ENCODE measurements at regions not wholly inside any gene's neighbourhood (a gene's known extent, or its start where the extent isn't known, plus 50 kb on each side); places are given as distances from the start of the nearest gene placed in this dataset.

DNA sequence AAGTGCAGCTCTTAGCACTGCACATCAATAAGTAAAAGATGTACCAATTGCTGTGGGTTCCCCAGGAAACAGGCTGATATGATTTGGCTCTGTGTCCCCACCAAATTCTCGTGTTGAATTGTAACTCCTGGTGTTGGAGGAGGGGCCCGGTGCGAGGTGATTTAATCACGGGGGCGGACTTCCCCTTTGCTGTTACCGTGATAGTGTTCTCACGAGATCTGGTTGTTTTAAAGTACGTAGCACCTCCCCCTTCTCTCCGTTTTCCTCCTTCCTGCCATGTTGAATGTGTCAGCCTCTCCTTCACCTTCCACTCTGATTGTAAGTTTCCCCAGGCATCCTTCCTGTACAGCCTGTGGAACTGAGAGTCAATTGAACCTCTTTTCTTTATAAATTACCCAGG is 93.2 kb upstream of the ACTBL2 start:
- Histone ChIP-seq H3K4me1 (ENCODE audit: control insufficient read depth, insufficient read depth, low read length) (no peaks in the 10 kb centered on the region), H3K9ac (ENCODE audit: low read length) (no peak overlapping the region), H3K4me3 (ENCODE audit: low read length) (no peak overlapping the region), H3K27me3 (ENCODE audit: control insufficient read depth, insufficient read depth, low read length) (no peaks in the 10 kb centered on the region), H3K36me3 (ENCODE audit: control insufficient read depth, insufficient read depth, low read length) (no peaks in the 10 kb centered on the region), H3K27ac (ENCODE audit: low read depth, low read length) (no peak overlapping the region)

DNA sequence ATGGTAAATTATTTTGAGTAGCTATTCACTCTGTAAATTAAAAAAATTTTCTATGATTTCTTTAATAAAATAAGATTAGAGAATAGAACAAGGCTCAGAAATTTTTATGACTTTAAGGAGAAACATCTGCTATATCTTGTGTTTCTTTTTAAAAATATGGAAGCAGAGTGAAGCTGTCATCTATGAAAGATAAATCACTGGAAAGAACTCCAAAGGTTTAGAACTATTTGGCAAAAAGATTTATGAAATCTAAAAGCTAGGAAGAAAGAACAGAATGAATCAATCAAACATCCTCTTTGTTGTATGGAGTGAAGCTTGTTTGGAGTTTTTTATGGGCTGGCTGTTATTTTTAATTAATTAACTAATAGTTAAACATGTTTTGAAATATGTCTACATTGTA is 89.8 kb upstream of the ACTBL2 start:
- Histone ChIP-seq H3K36me3 (ENCODE audit: control insufficient read depth, insufficient read depth, low read length) (no peaks in the 10 kb centered on the region), H3K4me3 (ENCODE audit: low read length) (no peak overlapping the region), H3K27ac (ENCODE audit: low read depth, low read length) (no peak overlapping the region), H3K9ac (ENCODE audit: low read length) (no peak overlapping the region), H3K27me3 (ENCODE audit: control insufficient read depth, insufficient read depth, low read length) (no peaks in the 10 kb centered on the region), H3K4me1 (ENCODE audit: control insufficient read depth, insufficient read depth, low read length) (no peaks in the 10 kb centered on the region)

DNA sequence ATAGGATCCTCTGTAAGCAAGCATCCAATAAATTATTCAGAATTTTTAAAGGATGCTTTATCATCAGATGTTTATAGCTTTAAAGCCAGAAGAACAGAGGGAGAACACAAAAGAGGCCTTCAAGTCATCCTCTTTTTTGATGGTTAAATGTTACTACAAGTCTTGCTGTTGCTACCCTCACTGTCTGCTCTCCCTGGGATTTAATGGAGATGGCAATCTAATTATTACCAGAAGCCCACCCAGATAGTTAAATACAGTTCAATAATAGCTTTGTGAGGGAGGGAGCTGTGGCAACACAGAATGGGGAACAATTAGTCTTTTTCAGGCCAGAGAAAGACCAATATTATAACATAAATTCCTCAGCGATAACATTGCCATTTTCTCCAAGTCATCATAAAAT is 87.0 kb upstream of the ACTBL2 start:
- H3K4me3 ChIP-seq (ENCODE audit: low read length), result no peak overlapping the region
- no peaks in the 10 kb centered on the region for H3K36me3 ChIP-seq (ENCODE audit: control insufficient read depth, insufficient read depth, low read length)
- no peak overlapping the region for H3K27ac ChIP-seq (ENCODE audit: low read depth, low read length)
- H3K4me1 ChIP-seq (ENCODE audit: control insufficient read depth, insufficient read depth, low read length), result no peaks in the 10 kb centered on the region
- no peaks in the 10 kb centered on the region for H3K27me3 ChIP-seq (ENCODE audit: control insufficient read depth, insufficient read depth, low read length)
- H3K9ac ChIP-seq (ENCODE audit: low read length), result no peak overlapping the region

DNA sequence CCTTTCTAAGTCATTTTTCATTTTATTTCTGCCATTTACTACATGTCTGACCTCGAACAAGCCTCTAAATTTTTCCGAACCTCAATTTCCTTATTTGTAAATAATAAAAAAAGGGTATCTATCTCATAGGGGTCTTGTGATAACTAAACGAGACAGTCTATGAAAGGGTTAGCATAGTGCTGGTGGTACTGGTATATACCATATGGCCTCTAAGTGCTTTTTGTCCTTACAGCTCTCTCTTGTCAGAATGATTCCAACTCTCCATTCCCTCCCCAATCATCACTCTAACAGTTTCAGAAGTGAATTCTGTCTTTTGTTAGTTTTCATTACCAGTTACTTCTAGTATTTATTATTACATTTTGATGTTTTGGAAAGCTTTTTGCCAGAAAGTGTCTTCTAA is 85.5 kb upstream of the ACTBL2 start:
- Histone ChIP-seq H3K4me3 (ENCODE audit: low read length) (no peak overlapping the region), H3K9ac (ENCODE audit: low read length) (no peak overlapping the region), H3K4me1 (ENCODE audit: control insufficient read depth, insufficient read depth, low read length) (no peaks in the 10 kb centered on the region), H3K27ac (ENCODE audit: low read depth, low read length) (no peak overlapping the region), H3K27me3 (ENCODE audit: control insufficient read depth, insufficient read depth, low read length) (no peaks in the 10 kb centered on the region), H3K36me3 (ENCODE audit: control insufficient read depth, insufficient read depth, low read length) (no peaks in the 10 kb centered on the region)

DNA sequence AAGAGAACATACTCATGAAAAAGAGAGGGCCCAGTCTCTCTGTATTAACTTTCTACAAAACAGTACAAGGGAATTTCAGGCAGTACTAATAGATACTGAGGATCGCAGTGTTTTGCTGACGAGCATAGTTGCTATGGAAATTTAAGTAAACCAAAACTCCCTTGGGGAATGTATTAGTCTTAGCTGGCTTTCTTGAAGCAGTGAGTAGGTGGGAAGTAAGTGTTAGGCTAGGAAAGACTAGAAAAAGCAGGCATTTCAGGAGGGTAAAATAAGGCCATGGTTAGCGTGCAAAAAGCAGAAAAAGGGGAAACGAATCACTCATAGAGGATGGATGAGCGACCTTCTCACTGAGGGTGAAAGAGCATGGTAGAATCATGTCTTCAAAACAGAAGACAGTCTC is 84.3 kb upstream of the ACTBL2 start:
- Histone ChIP-seq H3K27me3 (ENCODE audit: control insufficient read depth, insufficient read depth, low read length) (no peaks in the 10 kb centered on the region), H3K9ac (ENCODE audit: low read length) (no peak overlapping the region), H3K4me1 (ENCODE audit: control insufficient read depth, insufficient read depth, low read length) (no peaks in the 10 kb centered on the region), H3K27ac (ENCODE audit: low read depth, low read length) (no peak overlapping the region), H3K4me3 (ENCODE audit: low read length) (no peak overlapping the region), H3K36me3 (ENCODE audit: control insufficient read depth, insufficient read depth, low read length) (no peaks in the 10 kb centered on the region)

DNA sequence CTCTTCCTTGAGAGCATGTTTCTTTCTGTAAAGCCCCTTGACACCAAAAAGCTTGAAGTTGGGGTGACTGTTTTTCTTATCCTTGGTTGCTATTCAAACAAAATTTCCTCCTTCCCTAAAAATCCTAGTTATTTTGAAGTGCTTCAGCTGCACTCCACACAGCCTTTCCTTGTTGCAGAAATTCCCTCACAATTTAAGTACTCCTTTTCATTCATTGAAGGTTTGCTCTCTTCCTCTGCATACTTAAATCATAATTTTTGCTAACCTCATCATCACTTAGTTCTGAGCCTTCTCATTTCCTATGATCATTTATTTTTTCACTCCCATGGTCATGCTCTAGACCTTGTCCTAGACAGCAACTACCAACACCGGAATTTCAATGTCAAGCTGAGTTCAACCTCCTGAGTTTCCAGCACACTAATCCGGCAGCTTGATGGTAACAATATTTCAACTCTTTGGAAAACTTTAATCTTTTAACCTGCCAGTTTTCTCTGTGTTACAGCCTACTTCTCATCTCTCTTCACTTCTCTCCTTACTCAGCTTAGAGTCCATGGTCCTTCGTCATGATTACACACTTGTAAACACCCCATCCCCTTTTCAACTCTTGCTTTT is 78.7 kb upstream of the ACTBL2 start:
- H3K27ac ChIP-seq (ENCODE audit: low read depth, low read length), result no peak overlapping the region
- H3K4me1 ChIP-seq (ENCODE audit: control insufficient read depth, insufficient read depth, low read length), result no peaks in the 10 kb centered on the region
- H3K36me3 ChIP-seq (ENCODE audit: control insufficient read depth, insufficient read depth, low read length), result no peaks in the 10 kb centered on the region
- H3K27me3 ChIP-seq (ENCODE audit: control insufficient read depth, insufficient read depth, low read length), result no peaks in the 10 kb centered on the region
- no peak overlapping the region for H3K9ac ChIP-seq (ENCODE audit: low read length)
- no peak overlapping the region for H3K4me3 ChIP-seq (ENCODE audit: low read length)

DNA sequence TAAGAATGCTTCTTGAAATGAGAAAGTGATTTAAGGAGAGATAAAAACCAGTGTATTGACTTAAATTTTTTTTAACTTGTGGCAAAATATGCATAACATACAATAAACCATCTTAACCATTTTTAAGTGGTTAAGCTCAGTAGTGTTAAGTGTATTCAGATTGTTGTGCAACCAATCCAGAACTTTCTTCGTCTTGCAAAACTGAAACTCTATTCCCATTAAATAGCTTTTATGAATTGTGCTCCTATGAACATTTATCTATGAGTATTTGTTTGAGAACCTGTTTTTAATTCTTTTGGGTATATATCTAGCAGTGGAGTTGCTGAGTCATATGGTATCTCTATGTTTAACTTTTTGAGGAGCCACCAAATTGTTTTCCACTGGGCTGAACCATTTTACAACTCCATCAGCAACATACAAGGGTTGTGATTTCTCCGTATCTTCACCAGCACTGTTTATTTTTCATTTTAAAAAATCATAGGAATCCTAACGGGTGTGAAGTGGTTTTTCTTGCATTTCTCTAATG is 76.6 kb upstream of the ACTBL2 start:
- Histone ChIP-seq H3K36me3 (ENCODE audit: control insufficient read depth, insufficient read depth, low read length) (no peaks in the 10 kb centered on the region), H3K9ac (ENCODE audit: low read length) (no peak overlapping the region)

DNA sequence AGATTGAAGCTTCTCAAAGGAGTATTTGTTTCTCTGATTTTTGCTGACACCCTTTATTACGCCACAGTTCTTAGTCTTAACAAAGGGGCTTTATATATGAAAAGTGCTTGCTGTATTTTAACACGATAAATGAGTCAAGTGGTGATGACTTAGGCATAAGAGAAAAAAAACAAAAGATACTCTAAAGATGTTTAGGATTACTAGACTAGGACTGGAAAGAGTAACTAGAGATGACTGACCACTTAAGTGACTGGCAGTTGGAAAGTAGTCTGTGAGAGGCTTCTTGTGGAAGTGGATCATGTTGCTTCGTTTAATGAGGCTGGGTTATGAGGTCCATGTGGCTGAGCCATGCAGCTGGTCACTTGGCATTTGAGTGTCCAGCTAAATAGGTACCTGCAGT is 69.4 kb upstream of the ACTBL2 start:
- Histone ChIP-seq H3K27me3 (ENCODE audit: control insufficient read depth, insufficient read depth, low read length) (no peaks in the 10 kb centered on the region), H3K9ac (ENCODE audit: low read length) (no peak overlapping the region), H3K4me1 (ENCODE audit: control insufficient read depth, insufficient read depth, low read length) (no peaks in the 10 kb centered on the region), H3K4me3 (ENCODE audit: low read length) (no peak overlapping the region), H3K27ac (ENCODE audit: low read depth, low read length) (no peak overlapping the region), H3K36me3 (ENCODE audit: control insufficient read depth, insufficient read depth, low read length) (no peaks in the 10 kb centered on the region)

More for the DNA sequence above, 76.6 kb upstream of the ACTBL2 start:
- Histone ChIP-seq H3K4me3 (ENCODE audit: low read length) (no peak overlapping the region), H3K27me3 (ENCODE audit: control insufficient read depth, insufficient read depth, low read length) (no peaks in the 10 kb centered on the region), H3K27ac (ENCODE audit: low read depth, low read length) (no peak overlapping the region), H3K4me1 (ENCODE audit: control insufficient read depth, insufficient read depth, low read length) (no peaks in the 10 kb centered on the region)

DNA sequence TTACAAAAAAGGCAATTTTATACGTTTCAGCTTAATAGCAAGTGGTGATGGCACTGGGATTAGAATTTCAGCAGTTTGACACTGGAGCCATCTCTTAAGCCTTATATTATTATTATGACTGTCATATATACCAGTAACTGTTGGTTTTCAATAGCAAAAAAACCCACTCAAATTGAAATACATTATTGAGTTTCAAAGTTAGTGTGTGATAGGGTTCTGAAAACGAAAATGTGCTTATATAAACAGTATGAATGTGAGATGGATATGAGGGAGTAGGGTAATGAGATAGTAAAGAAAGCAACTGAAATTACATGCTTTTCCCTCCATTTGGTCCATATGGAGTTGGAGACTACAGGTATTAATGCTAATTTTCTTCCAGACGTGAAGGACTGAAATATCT is 68.6 kb upstream of the ACTBL2 start:
- H3K4me1 ChIP-seq (ENCODE audit: control insufficient read depth, insufficient read depth, low read length), result no peaks in the 10 kb centered on the region
- H3K4me3 ChIP-seq (ENCODE audit: low read length), result no peak overlapping the region
- H3K36me3 ChIP-seq (ENCODE audit: control insufficient read depth, insufficient read depth, low read length), result no peaks in the 10 kb centered on the region
- no peak overlapping the region for H3K27ac ChIP-seq (ENCODE audit: low read depth, low read length)
- H3K9ac ChIP-seq (ENCODE audit: low read length), result no peak overlapping the region
- no peaks in the 10 kb centered on the region for H3K27me3 ChIP-seq (ENCODE audit: control insufficient read depth, insufficient read depth, low read length)

DNA sequence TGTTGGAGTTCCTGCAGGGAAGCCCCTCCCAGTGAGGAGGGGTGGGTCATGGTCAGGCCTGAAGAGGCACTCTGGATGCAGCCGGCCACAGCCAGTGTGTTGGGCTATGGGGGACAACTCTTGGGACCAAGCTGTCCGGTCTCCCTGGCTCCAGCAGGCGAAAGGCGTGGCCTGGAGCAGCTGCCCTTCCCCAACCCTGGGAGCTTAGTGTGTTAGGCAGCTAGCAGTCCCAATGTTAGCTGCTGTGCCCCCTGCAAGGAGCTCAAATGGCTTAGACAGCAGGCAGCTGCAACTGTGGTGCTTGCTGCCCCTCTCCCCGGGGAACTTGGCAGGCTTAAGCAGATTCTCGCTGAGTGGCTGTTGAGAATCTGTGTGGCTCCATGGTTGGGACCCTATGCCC is 67.5 kb upstream of the ACTBL2 start:
- Histone ChIP-seq H3K27me3 (ENCODE audit: control insufficient read depth, insufficient read depth, low read length) (no peaks in the 10 kb centered on the region), H3K4me1 (ENCODE audit: control insufficient read depth, insufficient read depth, low read length) (no peaks in the 10 kb centered on the region), H3K36me3 (ENCODE audit: control insufficient read depth, insufficient read depth, low read length) (no peaks in the 10 kb centered on the region), H3K27ac (ENCODE audit: low read depth, low read length) (no peak overlapping the region), H3K9ac (ENCODE audit: low read length) (no peak overlapping the region), H3K4me3 (ENCODE audit: low read length) (no peak overlapping the region)

DNA sequence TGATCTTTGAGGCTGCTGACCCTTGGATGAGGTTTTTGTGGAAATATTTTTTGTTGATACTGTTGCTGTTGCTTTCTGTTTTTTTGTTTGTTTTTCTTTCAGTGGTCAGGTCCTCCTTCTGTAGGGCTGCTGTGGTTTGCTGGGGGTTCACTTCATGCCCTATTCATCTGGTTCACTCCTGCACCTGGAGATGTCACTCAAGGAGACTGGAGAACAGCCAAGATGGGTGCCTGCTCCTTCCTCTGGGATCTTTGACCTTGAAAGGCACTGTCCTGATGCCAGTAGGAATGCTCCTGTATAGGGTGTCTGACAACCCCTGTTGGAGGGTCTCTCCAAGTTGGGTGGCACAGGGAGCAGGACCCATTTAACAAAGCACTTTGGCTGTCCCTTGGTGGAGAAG is 67.0 kb upstream of the ACTBL2 start:
- Histone ChIP-seq H3K4me3 (ENCODE audit: low read length) (no peak overlapping the region), H3K36me3 (ENCODE audit: control insufficient read depth, insufficient read depth, low read length) (no peaks in the 10 kb centered on the region), H3K4me1 (ENCODE audit: control insufficient read depth, insufficient read depth, low read length) (no peaks in the 10 kb centered on the region), H3K9ac (ENCODE audit: low read length) (no peak overlapping the region), H3K27ac (ENCODE audit: low read depth, low read length) (no peak overlapping the region), H3K27me3 (ENCODE audit: control insufficient read depth, insufficient read depth, low read length) (no peaks in the 10 kb centered on the region)

DNA sequence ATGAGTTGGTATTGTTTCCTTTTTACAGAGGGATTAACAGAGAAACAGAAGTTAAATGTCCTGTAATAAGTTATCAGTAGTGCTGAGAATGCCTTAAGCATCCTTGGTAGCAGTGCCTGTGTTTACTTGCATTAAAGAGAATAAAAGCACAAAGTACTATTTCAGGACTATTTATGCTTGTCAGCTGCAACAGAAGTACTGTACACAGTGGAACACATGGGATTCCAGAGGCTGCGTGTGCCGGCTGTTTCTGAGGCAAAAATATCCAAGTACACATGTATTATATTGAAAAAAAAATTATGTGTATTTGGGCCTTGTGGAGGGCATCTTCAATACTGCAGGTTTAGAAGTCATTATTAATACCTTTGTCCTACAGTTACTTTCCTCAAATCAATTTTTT is 58.2 kb upstream of the ACTBL2 start:
- H3K27me3 ChIP-seq (ENCODE audit: control insufficient read depth, insufficient read depth, low read length), result no peaks in the 10 kb centered on the region
- H3K9ac ChIP-seq (ENCODE audit: low read length), result no peak overlapping the region
- H3K27ac ChIP-seq (ENCODE audit: low read depth, low read length), result no peak overlapping the region
- H3K36me3 ChIP-seq (ENCODE audit: control insufficient read depth, insufficient read depth, low read length), result no peaks in the 10 kb centered on the region
- H3K4me3 ChIP-seq (ENCODE audit: low read length), result no peak overlapping the region
- no peaks in the 10 kb centered on the region for H3K4me1 ChIP-seq (ENCODE audit: control insufficient read depth, insufficient read depth, low read length)

DNA sequence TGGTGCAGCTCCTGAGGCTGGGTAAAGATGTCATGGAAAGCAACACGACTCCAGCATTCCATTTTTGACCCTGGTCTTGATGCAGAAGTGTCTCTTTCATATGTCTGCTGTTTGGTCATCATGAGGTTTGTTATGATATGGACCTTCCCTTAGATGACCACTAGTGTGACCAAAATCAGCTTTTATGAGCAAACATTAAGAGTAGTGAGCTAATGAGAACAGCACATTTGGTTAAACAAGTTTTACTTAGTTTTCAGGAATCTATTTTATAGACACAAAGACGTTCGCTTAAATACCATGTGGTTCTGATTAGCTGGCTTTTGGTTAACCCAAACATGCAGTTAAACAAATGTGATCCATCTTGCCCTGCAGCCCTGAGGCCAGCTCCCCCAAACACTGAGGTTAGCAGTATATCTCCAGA is 56.7 kb upstream of the ACTBL2 start:
- no peak overlapping the region for H3K9ac ChIP-seq (ENCODE audit: low read length)
- H3K4me1 ChIP-seq (ENCODE audit: control insufficient read depth, insufficient read depth, low read length), result no peaks in the 10 kb centered on the region
- H3K27me3 ChIP-seq (ENCODE audit: control insufficient read depth, insufficient read depth, low read length), result no peaks in the 10 kb centered on the region
- no peak overlapping the region for H3K4me3 ChIP-seq (ENCODE audit: low read length)
- H3K27ac ChIP-seq (ENCODE audit: low read depth, low read length), result no peak overlapping the region
- no peaks in the 10 kb centered on the region for H3K36me3 ChIP-seq (ENCODE audit: control insufficient read depth, insufficient read depth, low read length)
